ENCODE measurements at regions not wholly inside any gene's neighbourhood (a gene's known extent, or its start where the extent isn't known, plus 50 kb on each side); places are given as distances from the start of the nearest gene placed in this dataset.

GRCh38 chr3:132979606-132980005 is 58.6 kb upstream of the TMEM108 start:
- no peak for TF ChIP-seq POLR2A (IDR thresholded peaks at IDR 0.05)
- TF ChIP-seq CTCF (IDR thresholded peaks at IDR 0.05): no peak

All from uterus (tissue), 2 donors.